GM12891 (cell line): ENCODE measurements at regions not wholly inside any gene's neighbourhood (a gene's known extent, or its start where the extent isn't known, plus 50 kb on each side); places are given as distances from the start of the nearest gene placed in this dataset.

Source experiments
- POLR2A ChIP-seq: IDR thresholded peaks from 2 replicates; pipeline ENCODE4 v1.6.1; 2011; ENCODE audit warnings: low read depth, low read length, control low read depth
- POLR2AphosphoS5 ChIP-seq: IDR thresholded peaks from 2 replicates; pipeline ENCODE4 v1.6.1; 2011; ENCODE audit warnings: low read depth, low read length, control low read depth
- TAF1 ChIP-seq: IDR thresholded peaks from 2 replicates; pipeline ENCODE4 v1.6.1; 2011; ENCODE audit warnings: low read depth, low read length, control low read depth

DNA sequence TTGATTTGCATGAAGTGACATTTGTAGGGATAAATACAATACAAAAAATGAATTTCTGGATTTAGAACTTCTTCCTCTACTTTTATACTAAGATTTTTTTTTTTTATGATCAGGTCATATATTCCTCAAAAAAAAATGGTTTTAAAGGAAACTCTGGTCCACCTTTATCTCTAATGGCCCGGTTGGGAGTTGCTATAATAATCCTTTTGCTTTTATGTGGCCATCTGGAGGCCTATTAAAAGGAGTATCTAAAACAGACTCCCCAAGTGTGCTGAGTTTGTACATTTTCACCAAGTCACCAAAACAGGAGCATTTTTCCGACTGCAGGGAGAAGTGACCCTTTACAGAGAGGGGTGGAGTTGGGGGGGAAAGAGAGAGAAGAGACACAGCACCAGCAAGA is 329.2 kb upstream of the FIGN start:
- TF ChIP-seq TAF1, result no peak
- no peak for TF ChIP-seq POLR2AphosphoS5
- no peak for TF ChIP-seq POLR2A
